MM.1S (cell line): ENCODE measurements at regions not wholly inside any gene's neighbourhood (a gene's known extent, or its start where the extent isn't known, plus 50 kb on each side); places are given as distances from the start of the nearest gene placed in this dataset.

Source experiments
- DNase-seq: peaks from one replicate; pipeline ENCODE4 v3.0.0-alpha.2; 2015
- H2AFZ ChIP-seq: fragments of 300-600 bp; sonication (generic); 2 replicates; pipeline ENCODE4 v1.6.0; 2016; ENCODE audit warnings: antibody characterized with exemption, low read length
- H3F3A ChIP-seq: fragments of 300-600 bp; sonication (generic); 2 replicates; pipeline ENCODE4 v1.6.1; 2016; ENCODE audit warnings: mild to moderate bottlenecking, antibody characterized with exemption, low read length, moderate library complexity, mixed read lengths; ENCODE audit not compliant: insufficient read depth
- H3K27ac ChIP-seq: fragments of 300-600 bp; sonication (generic); 2 replicates; pipeline ENCODE4 v1.5.1; 2016; ENCODE audit warnings: mild to moderate bottlenecking, low read length
- H3K27me3 ChIP-seq: fragments of 300-600 bp; sonication (generic); replicated peaks from 2 replicates; pipeline ENCODE4 v1.6.0; 2016; ENCODE audit warnings: low read length; ENCODE audit not compliant: insufficient read depth
- H3K36me3 ChIP-seq: fragments of 300-600 bp; sonication (generic); replicated peaks from 2 replicates; pipeline ENCODE4 v1.6.1; 2016; ENCODE audit warnings: mild to moderate bottlenecking, low read length, mixed read lengths; ENCODE audit not compliant: insufficient read depth
- H3K4me1 ChIP-seq: fragments of 300-600 bp; sonication (generic); 2 replicates; pipeline ENCODE4 v1.6.1; 2016; ENCODE audit warnings: low read length, mixed read lengths
- H3K4me2 ChIP-seq: fragments of 300-600 bp; sonication (generic); 2 replicates; pipeline ENCODE4 v1.6.0; 2016; ENCODE audit warnings: low read depth, low read length
- H3K4me3 ChIP-seq: fragments of 300-600 bp; sonication (generic); 2 replicates; pipeline ENCODE4 v1.5.1; 2016; ENCODE audit warnings: low read length, mixed read lengths
- H3K79me2 ChIP-seq: fragments of 300-600 bp; sonication (generic); 2 replicates; pipeline ENCODE4 v1.6.1; 2016; ENCODE audit warnings: mixed run types, low read length, mixed read lengths
- H3K9ac ChIP-seq: fragments of 300-600 bp; sonication (generic); 2 replicates; pipeline ENCODE4 v1.6.1; 2016; ENCODE audit warnings: low read length, mixed read lengths
- H3K9me2 ChIP-seq: fragments of 300-600 bp; sonication (generic); replicated peaks from 2 replicates; pipeline ENCODE4 v1.6.1; 2016; ENCODE audit warnings: mild to moderate bottlenecking, low read length, mixed read lengths; ENCODE audit not compliant: insufficient read depth
- H3K9me3 ChIP-seq: fragments of 300-600 bp; sonication (generic); replicated peaks from 2 replicates; pipeline ENCODE4 v1.6.1; 2016; ENCODE audit warnings: mild to moderate bottlenecking, low read length, mixed read lengths; ENCODE audit not compliant: insufficient read depth
- H4K20me1 ChIP-seq: fragments of 300-600 bp; sonication (generic); 2 replicates; pipeline ENCODE4 v1.6.1; 2016; ENCODE audit warnings: mild to moderate bottlenecking, low read length, moderate library complexity, mixed read lengths; ENCODE audit not compliant: insufficient read depth
- EZH2 ChIP-seq: fragments of 300-600 bp; sonication (generic); optimal IDR thresholded peaks from 2 replicates; pipeline ENCODE3; 2017; ENCODE audit warnings: low read depth, mild to moderate bottlenecking, antibody characterized with exemption, low read length, mixed read lengths
- EZH2phosphoT487 ChIP-seq: fragments of 300-600 bp; sonication (generic); IDR thresholded peaks from 2 replicates; pipeline ENCODE4 v1.6.1; 2018; ENCODE audit warnings: antibody characterized with exemption, low read length
- TF ChIP-seq, protein P1 (sequence below): fragments of 300-600 bp; sonication (generic); IDR thresholded peaks from 2 replicates; pipeline ENCODE4 v1.5.1; 2016; ENCODE audit warnings: antibody characterized with exemption, low read length, mixed read lengths

DNA sequence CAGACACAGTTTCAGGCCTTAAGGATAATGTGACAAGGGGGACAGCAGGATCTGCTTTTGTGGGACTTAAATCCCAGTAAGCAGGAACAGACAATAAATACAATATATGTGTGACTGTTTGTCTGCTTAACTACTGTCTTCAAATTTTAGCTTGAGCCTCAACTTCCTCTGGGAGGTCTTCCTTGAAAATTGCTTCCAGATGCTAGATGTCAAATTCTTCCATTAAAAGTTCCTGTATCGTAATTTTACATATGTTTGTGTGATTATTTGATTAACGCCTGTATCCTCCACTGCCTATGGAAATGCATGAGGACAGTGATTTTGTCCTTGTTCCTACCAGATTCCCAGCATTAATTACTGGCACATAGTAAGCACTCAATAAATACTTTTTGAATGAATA, 385.5 kb downstream of the NDFIP2 start:
- no peak overlapping the region for H2AFZ ChIP-seq
- H3K9me2 ChIP-seq: no peaks in the 10 kb centered on the region
- H3K9me3 ChIP-seq: no peaks in the 10 kb centered on the region
- no peaks in the 10 kb centered on the region for H4K20me1 ChIP-seq
- TF ChIP-seq EZH2 (no peak), EZH2phosphoT487 (no peak)
- TF ChIP-seq, protein P1, sequence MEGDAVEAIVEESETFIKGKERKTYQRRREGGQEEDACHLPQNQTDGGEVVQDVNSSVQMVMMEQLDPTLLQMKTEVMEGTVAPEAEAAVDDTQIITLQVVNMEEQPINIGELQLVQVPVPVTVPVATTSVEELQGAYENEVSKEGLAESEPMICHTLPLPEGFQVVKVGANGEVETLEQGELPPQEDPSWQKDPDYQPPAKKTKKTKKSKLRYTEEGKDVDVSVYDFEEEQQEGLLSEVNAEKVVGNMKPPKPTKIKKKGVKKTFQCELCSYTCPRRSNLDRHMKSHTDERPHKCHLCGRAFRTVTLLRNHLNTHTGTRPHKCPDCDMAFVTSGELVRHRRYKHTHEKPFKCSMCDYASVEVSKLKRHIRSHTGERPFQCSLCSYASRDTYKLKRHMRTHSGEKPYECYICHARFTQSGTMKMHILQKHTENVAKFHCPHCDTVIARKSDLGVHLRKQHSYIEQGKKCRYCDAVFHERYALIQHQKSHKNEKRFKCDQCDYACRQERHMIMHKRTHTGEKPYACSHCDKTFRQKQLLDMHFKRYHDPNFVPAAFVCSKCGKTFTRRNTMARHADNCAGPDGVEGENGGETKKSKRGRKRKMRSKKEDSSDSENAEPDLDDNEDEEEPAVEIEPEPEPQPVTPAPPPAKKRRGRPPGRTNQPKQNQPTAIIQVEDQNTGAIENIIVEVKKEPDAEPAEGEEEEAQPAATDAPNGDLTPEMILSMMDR: no peak
- H3K36me3 ChIP-seq: no peaks in the 10 kb centered on the region
- H3K4me1 ChIP-seq: no peaks in the 10 kb centered on the region
- no peak overlapping the region for H3K9ac ChIP-seq
- H3K79me2 ChIP-seq: no peaks in the 10 kb centered on the region
- no peak overlapping the region for H3K27ac ChIP-seq
- H3K27me3 ChIP-seq: no peaks in the 10 kb centered on the region
- H3K4me3 ChIP-seq: no peak overlapping the region
- DNase-seq: no peak
- no peaks in the 10 kb centered on the region for H3F3A ChIP-seq
- no peak overlapping the region for H3K4me2 ChIP-seq

DNA sequence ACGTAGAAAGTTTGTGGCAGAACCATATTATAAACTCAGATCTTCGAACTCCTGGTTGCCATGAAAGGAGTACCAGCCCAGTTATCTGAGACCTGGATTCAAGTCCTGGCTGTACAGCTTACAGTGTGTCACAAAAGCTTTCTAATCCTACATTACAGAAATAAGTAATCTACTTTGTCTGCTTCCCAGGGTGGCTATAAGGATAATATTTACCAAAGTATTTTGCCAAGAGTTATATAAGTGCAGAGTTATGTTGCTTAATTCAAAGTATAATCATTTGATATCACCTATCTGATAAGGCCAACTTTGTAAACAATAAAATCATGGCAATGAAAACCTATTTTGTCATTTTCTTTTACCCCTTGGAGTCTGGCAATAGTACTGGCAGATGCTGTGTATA, 381.6 kb downstream of the NDFIP2 start:
- TF ChIP-seq EZH2phosphoT487 (no peak), EZH2 (no peak)
- TF ChIP-seq, protein P1: no peak

DNA sequence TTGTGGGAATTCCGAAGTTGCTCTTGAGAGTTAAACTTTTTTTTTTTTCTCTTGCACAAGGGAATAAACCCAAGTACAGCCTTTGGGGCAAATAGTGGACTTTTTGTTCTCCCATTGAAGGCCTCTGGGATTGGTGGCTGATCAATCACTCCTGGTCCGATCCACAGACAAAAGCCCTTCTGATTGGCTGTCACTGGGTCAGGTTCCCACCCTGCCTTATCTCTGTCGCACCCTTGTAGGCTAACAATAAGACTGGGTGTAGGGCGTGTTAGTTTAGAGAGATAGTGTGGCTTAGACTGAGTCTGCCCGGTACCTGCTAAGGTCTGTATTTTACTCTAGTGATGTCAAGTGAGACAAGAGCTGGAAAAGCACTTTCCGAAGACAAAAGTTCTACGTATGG, 380.8 kb downstream of the NDFIP2 start:
- Histone ChIP-seq H3K27ac (no peak overlapping the region), H3F3A (no peaks in the 10 kb centered on the region), H3K27me3 (no peaks in the 10 kb centered on the region), H3K4me2 (no peak overlapping the region), H3K9me2 (no peaks in the 10 kb centered on the region), H3K9me3 (no peaks in the 10 kb centered on the region), H3K79me2 (no peaks in the 10 kb centered on the region), H3K9ac (no peak overlapping the region), H3K4me3 (no peak overlapping the region), H2AFZ (no peak overlapping the region), H4K20me1 (no peaks in the 10 kb centered on the region), H3K4me1 (no peaks in the 10 kb centered on the region), H3K36me3 (no peaks in the 10 kb centered on the region)
- TF ChIP-seq, protein P1: no peak
- DNase-seq: no peak

More for the DNA sequence above, 381.6 kb downstream of the NDFIP2 start:
- Histone ChIP-seq H4K20me1 (no peaks in the 10 kb centered on the region), H3K4me1 (no peaks in the 10 kb centered on the region), H2AFZ (no peak overlapping the region), H3K27ac (no peak overlapping the region), H3K36me3 (no peaks in the 10 kb centered on the region), H3K9me3 (no peaks in the 10 kb centered on the region), H3K4me3 (no peak overlapping the region), H3K79me2 (no peaks in the 10 kb centered on the region), H3F3A (no peaks in the 10 kb centered on the region), H3K9ac (no peak overlapping the region), H3K27me3 (no peaks in the 10 kb centered on the region), H3K4me2 (no peak overlapping the region), H3K9me2 (no peaks in the 10 kb centered on the region)
- no peak for DNase-seq

DNA sequence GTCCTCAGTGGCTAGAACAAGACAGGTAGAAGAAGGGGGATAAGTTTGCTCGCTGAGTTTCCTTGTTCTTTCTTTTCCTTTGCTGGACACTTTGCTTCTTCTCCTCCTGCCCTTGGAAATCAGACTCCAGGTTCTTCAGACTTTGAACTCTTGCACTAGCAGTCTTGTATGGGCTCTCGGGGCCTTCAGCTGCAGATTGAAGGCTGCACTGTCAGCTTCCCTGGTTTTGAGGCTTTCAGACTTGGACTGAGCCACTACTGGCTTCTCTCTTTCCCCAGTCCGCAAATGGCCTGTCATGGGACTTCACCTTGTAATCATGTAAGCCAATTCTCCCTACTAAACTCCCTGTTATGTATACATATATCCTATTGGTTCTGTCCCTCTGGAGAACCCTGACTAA, 379.8 kb downstream of the NDFIP2 start:
- H3K27me3 ChIP-seq: no peaks in the 10 kb centered on the region
- no peaks in the 10 kb centered on the region for H3K36me3 ChIP-seq
- H3K4me3 ChIP-seq: no peak overlapping the region
- H2AFZ ChIP-seq: no peak overlapping the region
- no peaks in the 10 kb centered on the region for H3K9me2 ChIP-seq
- no peaks in the 10 kb centered on the region for H3K9me3 ChIP-seq
- H3K9ac ChIP-seq: no peak overlapping the region
- H3K4me2 ChIP-seq: no peak overlapping the region
- H3K4me1 ChIP-seq: no peaks in the 10 kb centered on the region
- DNase-seq: no peak
- H3F3A ChIP-seq: no peaks in the 10 kb centered on the region
- no peaks in the 10 kb centered on the region for H4K20me1 ChIP-seq
- H3K79me2 ChIP-seq: no peaks in the 10 kb centered on the region
- TF ChIP-seq EZH2phosphoT487 (no peak), EZH2 (no peak)
- TF ChIP-seq, protein P1: no peak
- no peak overlapping the region for H3K27ac ChIP-seq
